H1 (cell line): ENCODE measurements at regions not wholly inside any gene's neighbourhood (a gene's known extent, or its start where the extent isn't known, plus 50 kb on each side); places are given as distances from the start of the nearest gene placed in this dataset.

ENCODE experiments used
- HDAC2 ChIP-seq, 2 experiments: fragments of 300-600 bp in 1 of 2; sonication (generic) in 1 of 2; IDR thresholded peaks; 2 replicates each; pipeline ENCODE4 v1.6.1; 2011 to 2012; ENCODE audit warnings: low read depth in 2 of 2, low read length in 2 of 2, mild to moderate bottlenecking in 2 of 2, moderate library complexity in 2 of 2, borderline replicate concordance in 1 of 2, inconsistent platforms in 1 of 2

- TF ChIP-seq HDAC2 (IDR thresholded peaks at IDR 0.05; ENCODE audit: borderline replicate concordance in 1 of 2, low read depth in 2 of 2, low read length in 2 of 2), result no peak; a peak in 1 of 4 replicates
These were observed 82.9 kb upstream of the C1QTNF9B start (continued) for GRCh38 chr13:23980160-23980551.
